Gastrocnemius medialis (tissue), 4 donors: ENCODE measurements at regions not wholly inside any gene's neighbourhood (a gene's known extent, or its start where the extent isn't known, plus 50 kb on each side); places are given as distances from the start of the nearest gene placed in this dataset.

Experiments used
- ATAC-seq, 2 donors: fragments of 150-250 bp; one replicate each; pipeline ENCODE4 v1.9.1; 2016
- DNase-seq, 2 donors: peaks; one replicate each; pipeline ENCODE4 v3.0.0-alpha.2; 2019
- H3K27ac ChIP-seq, 4 donors: fragments of 200-600 bp; sonication (generic); 1 replicate in 1 of 4; 2 replicates in 3 of 4; pipeline ENCODE4 v1.5.1; 2016 to 2018; ENCODE audit warnings: mild to moderate bottlenecking in 2 of 4, moderate library complexity in 1 of 4
- H3K27me3 ChIP-seq, 3 donors: fragments of 200-600 bp; sonication (generic) in 2 of 3; 1 replicate in 1 of 3; 2 replicates in 2 of 3; pipeline versions ENCODE4 v1.5.1 to v1.6.0; 2016 to 2019; ENCODE audit warnings: mild to moderate bottlenecking in 1 of 3, moderate library complexity in 1 of 3
- H3K36me3 ChIP-seq, 2 donors: fragments of 200-600 bp; sonication (generic) in 1 of 2; one replicate each; pipeline ENCODE4 v1.5.1; 2017 to 2018
- H3K4me1 ChIP-seq, 2 donors: fragments of 200-600 bp; sonication (generic) in 1 of 2; one replicate each; pipeline ENCODE4 v1.5.1; 2016 to 2017; ENCODE audit warnings: mild to moderate bottlenecking in 2 of 2
- H3K4me3 ChIP-seq, 4 donors: fragments of 200-600 bp; sonication (generic) in 3 of 4; 1 replicate in 1 of 4; 2 replicates in 3 of 4; pipeline ENCODE4 v1.5.1; 2016 to 2019; ENCODE audit warnings: mild to moderate bottlenecking in 2 of 4
- H3K9me3 ChIP-seq, 3 donors: fragments of 200-600 bp; sonication (generic) in 2 of 3; 1 replicate in 1 of 3; 2 replicates in 2 of 3; pipeline ENCODE4 v1.5.1; 2016 to 2019
- CTCF ChIP-seq, 5 experiments: fragments of 450-650 bp in 3 of 5; fragments of 200-600 bp in 2 of 5; sonication (generic) in 2 of 5; IDR thresholded peaks in 4 of 5; conservative IDR thresholded peaks in 1 of 5; 1 replicate in 4 of 5; 2 replicates in 1 of 5; pipeline ENCODE4 v1.5.1; 2016 to 2019; ENCODE audit warnings: antibody characterized with exemption in 5 of 5, mild to moderate bottlenecking in 3 of 5, moderate library complexity in 3 of 5
- POLR2A ChIP-seq, 2 donors: fragments of 450-650 bp; IDR thresholded peaks; one replicate each; pipeline ENCODE4 v1.6.1; 2017; ENCODE audit warnings: antibody characterized with exemption in 2 of 2, mild to moderate bottlenecking in 2 of 2, moderate library complexity in 2 of 2
- in situ Hi-C, 4 donors: fragments of 200-750 bp; cut with MboI; loops; one replicate each; pipeline versions ENCODE4 v1.15.0 to v1.8.0; 2017; ENCODE audit warnings: low sequenced_read_pairs in 4 of 4
- intact Hi-C: fragments of 100-400 bp; cut with DNase I; formaldehyde crosslinking; loops from one replicate; pipeline ENCODE4 v1.15.1; 2023; ENCODE audit warnings: low total_unique reads

- DNase-seq (no peak), ATAC-seq (no peak)
- Histone ChIP-seq H3K27ac (no peak overlapping the region), H3K4me3 (no peak overlapping the region), H3K36me3 (no peaks in the 10 kb centered on the region), H3K4me1 (no peaks in the 10 kb centered on the region), H3K9me3 (no peaks in the 10 kb centered on the region), H3K27me3 (no peaks in the 10 kb centered on the region)
- in situ Hi-C loops (no loop called here), intact Hi-C loops (no loop called here)
- TF ChIP-seq POLR2A (IDR thresholded peaks at IDR 0.05), result no peak
These were observed 138.5 kb downstream of the RBM26 start for GRCh38 chr13:79267560-79267959.

GRCh38 chr13:79258489-79258888 lies 147.6 kb downstream of the RBM26 start:
- H3K36me3 ChIP-seq, result no peaks in the 10 kb centered on the region
- TF ChIP-seq POLR2A (IDR thresholded peaks at IDR 0.05) (no peak), CTCF (IDR thresholded peaks at IDR 0.05 in 4 of 5, conservative IDR thresholded peaks at IDR 0.05 in 1 of 5) (no peak)
- ATAC-seq, result no peak
- no peak for DNase-seq
- H3K27ac ChIP-seq, result no peak overlapping the region
- H3K4me1 ChIP-seq, result no peaks in the 10 kb centered on the region
- in situ Hi-C loops (no loop called here), intact Hi-C loops (no loop called here)
- no peak overlapping the region for H3K4me3 ChIP-seq
- H3K9me3 ChIP-seq, result no peaks in the 10 kb centered on the region
- H3K27me3 ChIP-seq, result no peaks in the 10 kb centered on the region

GRCh38 chr13:79246578-79246949 lies 159.5 kb downstream of the RBM26 start:
- no peaks in the 10 kb centered on the region for H3K9me3 ChIP-seq
- no peak for DNase-seq
- TF ChIP-seq POLR2A (IDR thresholded peaks at IDR 0.05) (no peak), CTCF (IDR thresholded peaks at IDR 0.05 in 4 of 5, conservative IDR thresholded peaks at IDR 0.05 in 1 of 5) (no peak)
- H3K27ac ChIP-seq, result no peak overlapping the region
- H3K27me3 ChIP-seq, result no peaks in the 10 kb centered on the region
- H3K4me3 ChIP-seq, result no peak overlapping the region
- H3K36me3 ChIP-seq, result no peaks in the 10 kb centered on the region
- intact Hi-C loops (no loop called here), in situ Hi-C loops (no loop called here)
- no peaks in the 10 kb centered on the region for H3K4me1 ChIP-seq
- ATAC-seq, result no peak

- TF ChIP-seq POLR2A (IDR thresholded peaks at IDR 0.05) (no peak), CTCF (IDR thresholded peaks at IDR 0.05 in 4 of 5, conservative IDR thresholded peaks at IDR 0.05 in 1 of 5) (no peak)
- no peaks in the 10 kb centered on the region for H3K4me1 ChIP-seq
- ATAC-seq, result no peak
- H3K27me3 ChIP-seq, result no peaks in the 10 kb centered on the region
- no peaks in the 10 kb centered on the region for H3K9me3 ChIP-seq
- no peak for DNase-seq
- no peak overlapping the region for H3K4me3 ChIP-seq
- intact Hi-C loops (no loop called here), in situ Hi-C loops (no loop called here)
- no peak overlapping the region for H3K27ac ChIP-seq
- no peaks in the 10 kb centered on the region for H3K36me3 ChIP-seq
These were observed 160.0 kb downstream of the RBM26 start for GRCh38 chr13:79245937-79246577.

- no peaks in the 10 kb centered on the region for H3K27me3 ChIP-seq
- H3K4me1 ChIP-seq, result no peaks in the 10 kb centered on the region
- H3K9me3 ChIP-seq, result no peaks in the 10 kb centered on the region
- H3K36me3 ChIP-seq, result no peaks in the 10 kb centered on the region
- DNase-seq (no peak), ATAC-seq (no peak)
- intact Hi-C loops (no loop called here), in situ Hi-C loops (no loop called here)
- H3K4me3 ChIP-seq, result no peak overlapping the region
- TF ChIP-seq CTCF (IDR thresholded peaks at IDR 0.05 in 4 of 5, conservative IDR thresholded peaks at IDR 0.05 in 1 of 5) (no peak), POLR2A (IDR thresholded peaks at IDR 0.05) (no peak)
- H3K27ac ChIP-seq, result no peak overlapping the region
These were observed 164.4 kb downstream of the RBM26 start for GRCh38 chr13:79241697-79242096.
